Epidermal melanocyte (primary cell): ENCODE measurements at regions not wholly inside any gene's neighbourhood (a gene's known extent, or its start where the extent isn't known, plus 50 kb on each side); places are given as distances from the start of the nearest gene placed in this dataset.
A peak's percentile ranks its signal among the peaks of the same experiment; 100 is the strongest.

Source experiments
- DNase-seq: peaks from one replicate; pipeline ENCODE4 v3.0.0; 2011; ENCODE audit warnings: low spot score; ENCODE audit not compliant: insufficient read length

- no peak for DNase-seq
Measured at GRCh38 chr7:108947526-108947925, 377.9 kb downstream of the DNAJB9 start.

DNA sequence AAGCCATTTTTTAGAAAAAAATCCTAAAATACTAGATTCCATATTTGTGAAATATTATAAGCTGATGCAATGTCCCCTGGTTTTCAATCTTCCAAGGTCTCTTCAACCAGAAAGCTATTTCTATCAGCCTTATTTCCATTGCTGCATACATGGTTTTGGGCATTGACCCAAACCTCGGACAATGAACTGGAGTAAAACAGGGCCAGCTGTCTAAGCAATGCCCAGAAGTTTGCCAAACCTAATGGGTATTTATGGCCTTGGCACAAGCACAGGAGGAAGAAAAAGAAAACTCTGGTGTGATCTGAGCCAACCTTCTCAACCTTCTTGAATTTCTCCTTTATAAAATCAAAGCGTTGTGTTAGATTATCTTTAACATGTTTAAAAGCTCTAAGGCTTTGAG is 402.3 kb downstream of the DNAJB9 start:
- DNase-seq = peak; percentile 13

DNA sequence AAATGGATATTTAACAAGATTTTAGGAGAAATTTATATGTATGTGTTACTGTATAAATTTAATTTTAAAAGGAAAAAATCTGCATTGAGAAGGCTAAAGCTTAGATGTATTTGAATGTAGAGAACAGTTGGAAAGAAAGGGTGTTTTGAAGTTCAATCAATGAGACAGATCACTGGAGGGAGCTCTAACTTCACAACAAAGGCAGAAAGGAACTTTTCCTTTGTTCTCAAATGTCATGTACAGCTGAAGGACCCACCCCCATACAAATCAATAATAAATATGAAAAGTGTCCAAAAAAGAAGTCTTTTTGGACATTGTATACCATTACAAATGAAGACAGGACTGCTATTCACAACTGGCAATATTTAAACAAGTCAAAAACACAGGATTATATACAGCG is 403.4 kb downstream of the DNAJB9 start:
- DNase-seq = no peak

DNA sequence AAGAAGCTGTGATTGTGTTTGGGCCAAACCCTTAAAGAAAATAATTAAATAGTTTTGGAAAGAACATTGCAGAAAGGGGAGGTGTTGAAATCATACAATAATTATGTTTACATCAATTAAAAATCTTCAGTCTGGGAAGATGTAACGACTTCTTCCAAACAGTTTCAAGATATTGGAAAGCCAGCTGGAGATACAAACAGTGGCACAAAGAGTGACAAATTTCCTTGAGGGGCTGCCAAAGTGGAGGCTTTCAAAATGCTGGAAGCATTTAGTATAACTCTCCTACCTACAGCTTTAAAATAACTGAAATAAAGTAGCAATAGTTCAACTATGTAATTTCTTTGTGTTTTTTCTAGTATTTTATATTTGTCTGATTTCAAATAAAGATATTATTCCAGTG is 405.0 kb downstream of the DNAJB9 start:
- DNase-seq = no peak

DNA sequence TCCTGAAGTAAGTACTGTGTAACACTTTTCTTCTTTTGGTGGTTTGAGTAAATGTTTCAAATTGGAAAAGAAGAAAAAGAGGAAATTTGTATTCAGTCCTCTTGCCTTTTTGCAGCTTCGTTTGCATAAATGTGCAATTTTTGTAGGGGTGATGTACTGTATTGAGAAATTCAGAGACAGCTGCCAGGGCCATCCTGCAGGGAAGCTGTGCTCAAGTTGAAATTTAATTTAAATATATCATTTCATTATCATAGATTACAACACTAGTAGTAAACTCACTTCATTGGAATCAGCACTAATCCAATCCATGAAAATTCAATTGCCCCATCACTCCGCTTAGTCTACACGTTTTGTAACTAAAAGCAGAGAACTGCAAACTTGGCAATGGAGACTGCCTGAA is 415.4 kb downstream of the DNAJB9 start:
- no peak for DNase-seq

- no peak for DNase-seq
Measured at GRCh38 chr7:108989319-108989718, 419.6 kb downstream of the DNAJB9 start.

- no peak for DNase-seq
Measured at GRCh38 chr7:108997480-108997879, 427.8 kb downstream of the DNAJB9 start.

DNA sequence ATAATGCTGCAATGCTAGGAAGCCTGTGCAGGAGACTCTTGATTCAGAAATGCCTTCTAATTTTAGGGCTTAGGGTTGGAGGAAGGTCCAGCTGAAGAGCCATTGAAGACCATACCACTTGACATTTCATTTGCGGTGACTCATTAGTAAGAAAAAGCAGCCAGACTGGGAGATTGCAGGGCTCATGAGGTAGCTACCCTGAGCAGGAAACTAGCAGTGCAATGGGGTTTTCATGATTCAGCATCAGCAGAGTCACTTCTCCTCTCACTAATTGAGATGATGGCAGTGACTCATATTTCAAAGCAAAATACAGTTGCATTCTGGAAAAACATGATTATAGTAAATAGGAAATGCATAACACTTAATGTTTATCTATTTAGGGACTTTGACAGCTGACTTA is 434.1 kb downstream of the DNAJB9 start:
- no peak for DNase-seq

GRCh38 chr7:109009636-109010035 is 440.0 kb downstream of the DNAJB9 start:
- no peak for DNase-seq

GRCh38 chr7:109020251-109020650 is 450.6 kb downstream of the DNAJB9 start:
- no peak for DNase-seq

GRCh38 chr7:109021390-109021789 is 451.7 kb downstream of the DNAJB9 start:
- DNase-seq = no peak

- no peak for DNase-seq
Measured at GRCh38 chr7:109029866-109030265, 460.2 kb downstream of the DNAJB9 start.

DNA sequence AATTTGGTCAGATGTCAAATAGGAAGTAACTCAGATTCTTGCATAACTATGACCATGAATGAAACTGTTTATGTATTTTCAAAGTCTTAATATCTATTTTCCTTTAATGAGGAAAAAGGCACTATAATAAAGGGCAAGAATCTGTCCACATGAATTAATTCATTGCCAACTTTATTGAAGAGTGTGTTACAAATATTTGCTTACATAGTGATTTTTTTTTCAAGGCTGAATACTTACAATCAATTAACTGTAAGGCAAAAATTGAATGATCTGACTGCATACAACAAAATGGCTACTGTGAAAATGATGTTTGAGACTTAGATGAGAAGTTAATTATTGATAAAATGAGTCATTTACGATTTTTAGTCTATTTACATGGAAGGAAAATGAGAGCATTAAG is 475.0 kb downstream of the DNAJB9 start:
- no peak for DNase-seq

- no peak for DNase-seq
Measured at GRCh38 chr7:109049366-109049765, 479.7 kb downstream of the DNAJB9 start.

- DNase-seq = no peak
Measured at GRCh38 chr7:109059089-109059488, 489.4 kb downstream of the DNAJB9 start.

DNA sequence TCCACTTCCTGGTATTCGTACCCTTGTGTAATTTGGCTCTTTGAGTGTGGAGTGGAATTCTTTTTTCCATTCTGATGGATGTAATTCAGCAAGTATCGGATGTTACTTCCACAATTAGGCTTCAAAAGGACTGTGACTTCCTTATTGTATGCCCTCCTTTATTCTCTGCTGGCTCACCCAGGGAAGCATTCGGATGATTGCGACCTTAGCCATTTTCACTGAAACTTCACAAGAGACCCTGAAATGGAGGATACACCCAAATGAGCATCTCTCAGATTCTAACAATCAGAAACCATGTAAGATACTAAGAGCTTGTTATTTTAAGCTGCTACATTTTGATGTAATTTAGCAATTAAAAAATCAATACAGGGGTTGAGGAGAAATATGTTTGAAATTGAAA is 493.1 kb downstream of the DNAJB9 start:
- no peak for DNase-seq

DNA sequence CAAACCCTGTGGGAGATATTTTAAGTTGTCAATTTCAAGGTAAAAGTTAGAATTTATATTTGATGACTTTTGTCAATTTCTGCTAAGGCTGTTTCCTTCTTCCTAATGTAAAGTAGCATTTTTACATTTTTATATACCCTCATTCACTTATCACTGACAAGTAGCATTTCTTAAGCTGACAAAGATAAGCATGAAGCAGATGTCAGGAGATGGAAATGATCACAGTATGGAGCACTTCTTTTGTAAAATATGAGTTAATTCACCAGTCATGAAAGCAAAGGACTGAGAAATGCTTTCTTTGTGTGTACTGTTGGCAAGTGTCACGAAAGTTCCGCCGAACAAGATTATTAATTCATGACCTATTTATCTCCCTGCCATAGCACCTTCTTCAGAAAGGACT is 503.9 kb downstream of the DNAJB9 start:
- no peak for DNase-seq

DNA sequence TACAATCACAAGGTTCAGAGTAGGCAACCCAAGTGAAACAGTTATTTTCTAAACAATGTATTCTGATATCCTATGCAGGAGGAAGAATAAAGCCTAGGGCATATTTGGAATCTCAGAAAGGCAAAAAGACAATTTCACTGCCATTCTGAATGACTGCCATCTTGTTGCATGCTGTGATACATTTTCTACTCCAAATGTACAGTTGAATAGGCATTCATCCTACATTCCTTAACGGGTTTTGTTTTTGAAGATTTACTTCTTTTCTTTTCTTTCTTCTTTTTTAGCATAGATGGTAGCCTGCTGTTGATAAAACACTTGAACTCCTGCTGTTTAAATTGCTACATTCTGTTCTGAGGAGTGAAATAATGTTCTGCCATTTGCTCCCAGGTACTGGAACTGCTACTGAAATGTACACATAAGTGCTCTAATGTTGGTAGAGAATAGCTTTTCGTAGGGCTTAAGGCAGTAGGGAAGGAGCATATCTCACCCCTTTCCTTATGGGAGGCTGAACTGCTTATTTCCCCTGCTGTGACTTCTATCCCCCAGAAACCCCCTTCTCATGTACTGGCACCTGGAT is 506.8 kb downstream of the DNAJB9 start:
- DNase-seq = no peak

DNA sequence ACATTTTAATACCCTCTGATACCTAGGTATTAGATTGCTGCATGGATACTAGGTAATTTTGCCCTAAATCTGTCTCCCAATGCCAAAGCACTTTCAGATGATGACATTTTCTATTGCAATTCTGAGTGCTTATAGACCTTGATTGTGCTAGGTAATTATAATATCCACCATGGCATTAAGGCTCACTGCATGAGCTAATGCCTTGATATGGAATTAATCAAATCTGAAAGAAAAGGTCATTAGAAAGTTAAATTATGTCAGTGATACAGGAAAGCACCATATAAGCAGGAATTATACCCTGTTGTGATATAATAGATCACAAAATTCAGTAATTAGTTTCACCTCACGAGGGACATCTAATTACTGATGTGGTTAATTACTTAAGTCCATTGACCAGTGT is 521.4 kb downstream of the DNAJB9 start:
- no peak for DNase-seq

GRCh38 chr7:109092268-109092667 is 522.6 kb downstream of the DNAJB9 start:
- no peak for DNase-seq

- DNase-seq = no peak
Measured at GRCh38 chr7:109101332-109101731, 531.7 kb downstream of the DNAJB9 start.

GRCh38 chr7:109109558-109109957 is 539.9 kb downstream of the DNAJB9 start:
- no peak for DNase-seq

DNA sequence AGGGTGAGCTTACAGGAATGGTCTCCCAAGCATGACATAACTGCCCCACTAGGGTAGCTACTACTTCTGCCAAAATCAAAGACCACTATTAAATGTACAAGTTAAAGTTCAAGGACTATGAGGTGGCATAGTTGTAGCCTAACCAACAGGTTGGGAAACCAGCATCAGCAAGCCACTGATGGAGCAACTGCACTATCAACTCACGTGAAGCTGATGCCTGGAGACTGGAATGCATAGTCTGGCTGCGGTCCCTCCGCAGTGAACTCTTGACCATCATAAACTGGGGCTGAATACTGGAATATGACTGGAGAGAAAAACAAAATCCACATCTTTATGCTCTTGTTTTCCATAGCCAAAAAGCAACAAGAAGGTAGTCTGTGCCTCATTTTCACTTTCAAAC is 541.4 kb downstream of the DNAJB9 start:
- DNase-seq = no peak
